HepG2 (cell line): ENCODE measurements at regions not wholly inside any gene's neighbourhood (a gene's known extent, or its start where the extent isn't known, plus 50 kb on each side); places are given as distances from the start of the nearest gene placed in this dataset.

Experiments used
- ATAC-seq: fragments of 200-7000 bp; cut with Tn5 transposase; 3 replicates; pipeline ENCODE4 v1.9.1; 2020; ENCODE audit warnings: mild to moderate bottlenecking, moderate library complexity
- BruUV-seq: library from RNA; stranded (reverse); fragments of 400-500 nt; replicated peaks from 2 replicates; lab custom pipeline; 2021; lab: Mats Ljungman, UMichigan
- CTCF ChIA-PET: fragments of 300-600 bp; formaldehyde crosslinking; extraction: SDS; loops from one replicate; lab custom pipeline; 2021; ENCODE audit warnings: low total read pairs, inconsistent platforms, low intra/inter-chr PET ratio; lab: Yijun Ruan, JAX
- POLR2A ChIA-PET: fragments of 350-600 bp; sonication (Branson Sonifier 250); formaldehyde crosslinking; loops from one replicate; lab custom pipeline; 2020; ENCODE audit warnings: antibody characterized with exemption, inconsistent platforms; lab: Yijun Ruan, JAX
- DNase-seq: peaks from one replicate; pipeline ENCODE4 v3.0.0-alpha.2; 2015; ENCODE audit warnings: low spot score
- FAIRE-seq: peaks from 3 replicates; lab custom pipeline; 2011; peaks lifted over from hg19 to GRCh38; lab: Jason Lieb, UNC
- H2AFZ ChIP-seq: one replicate; pipeline ENCODE4 v1.6.1; 2011; ENCODE audit warnings: low read length, inconsistent platforms
- H3K27ac ChIP-seq: fragments of 300-600 bp; 3 replicates; pipeline ENCODE4 v1.8.0; 2011; ENCODE audit warnings: mixed run types, mild to moderate bottlenecking, mixed read lengths, low read length, inconsistent platforms; ENCODE audit not compliant: insufficient read depth; ENCODE audit errors: extremely low read length
- H3K27me3 ChIP-seq, 2 experiments: fragments of 200-600 bp in 1 of 2; 2 replicates in 1 of 2; 3 replicates in 1 of 2; pipeline versions ENCODE4 v1.6.0 to v1.8.0; 2011; ENCODE audit warnings: low read length in 2 of 2, mild to moderate bottlenecking in 2 of 2, moderate library complexity in 2 of 2, inconsistent platforms in 1 of 2; ENCODE audit not compliant: insufficient read depth in 2 of 2, control insufficient read depth in 1 of 2
- H3K36me3 ChIP-seq, 2 experiments: fragments of 200-600 bp in 1 of 2; replicated peaks in 1 of 2; 2 replicates in 1 of 2; 3 replicates in 1 of 2; pipeline versions ENCODE4 v1.5.1 to v1.8.0; 2011; ENCODE audit warnings: low read length in 2 of 2, inconsistent platforms in 1 of 2; ENCODE audit not compliant: insufficient read depth in 2 of 2, control insufficient read depth in 1 of 2
- H3K4me1 ChIP-seq: 2 replicates; pipeline ENCODE4 v1.5.1; 2012; ENCODE audit warnings: low read length, inconsistent platforms; ENCODE audit not compliant: insufficient read depth
- H3K4me2 ChIP-seq: 2 replicates; pipeline ENCODE4 v1.6.0; 2011; ENCODE audit warnings: low read depth, low read length, inconsistent platforms
- H3K4me3 ChIP-seq, 3 experiments: fragments of 200-600 bp in 1 of 3; sonication (generic), shearing (Covaris generic) in 1 of 3; replicated peaks in 1 of 3; 2 replicates each; pipeline ENCODE4 v1.5.1; 2011 to 2016; ENCODE audit warnings: low read length in 3 of 3, inconsistent platforms in 2 of 3, low read depth in 2 of 3, mild to moderate bottlenecking in 2 of 3, control low read depth in 1 of 3, mixed read lengths in 1 of 3; ENCODE audit not compliant: insufficient read depth in 1 of 3
- H3K79me2 ChIP-seq: one replicate; pipeline ENCODE4 v1.6.1; 2011; ENCODE audit warnings: low read length, inconsistent platforms; ENCODE audit not compliant: insufficient read depth
- H3K9ac ChIP-seq: 2 replicates; pipeline ENCODE4 v1.6.0; 2011; ENCODE audit warnings: mild to moderate bottlenecking, low read depth, low read length, inconsistent platforms; ENCODE audit not compliant: insufficient read depth
- H3K9me3 ChIP-seq: 2 replicates; pipeline ENCODE4 v1.5.1; 2012; ENCODE audit warnings: mild to moderate bottlenecking, low read length
- H4K20me1 ChIP-seq: 2 replicates; pipeline ENCODE4 v1.6.0; 2011; ENCODE audit warnings: inconsistent platforms, mild to moderate bottlenecking, low read length, moderate library complexity; ENCODE audit not compliant: insufficient read depth
- ATF4 ChIP-seq, 2 experiments: fragments of 450-650 bp in 1 of 2; sonication (generic) in 1 of 2; formaldehyde crosslinking; IDR thresholded peaks; 2 replicates each; pipeline versions ENCODE4 v1.5.0 to v1.8.0; 2020 to 2022; ENCODE audit warnings: mild to moderate bottlenecking in 1 of 2, missing genetic modification reagents in 1 of 2
- CEBPB ChIP-seq: IDR thresholded peaks from 2 replicates; pipeline ENCODE4 v1.6.1; 2011; ENCODE audit warnings: low read depth, low read length, improper control_type of control experiment, borderline replicate concordance
- EZH2 ChIP-seq: conservative IDR thresholded peaks from 2 replicates; pipeline ENCODE4 v1.6.1; 2012; ENCODE audit warnings: mild to moderate bottlenecking, low read depth, low read length, moderate library complexity
- FOSL2 ChIP-seq: sonication (generic); formaldehyde crosslinking; IDR thresholded peaks from 2 replicates; pipeline ENCODE4 v1.4.0; 2020; ENCODE audit warnings: missing genetic modification reagents
- HMGXB3 ChIP-seq: sonication (generic); formaldehyde crosslinking; IDR thresholded peaks from 2 replicates; pipeline ENCODE4 v1.4.0; 2020; ENCODE audit warnings: missing genetic modification reagents, borderline replicate concordance
- REXO4 ChIP-seq: sonication (generic); formaldehyde crosslinking; IDR thresholded peaks from 2 replicates; pipeline ENCODE4 v1.8.0; 2022; ENCODE audit warnings: missing genetic modification reagents, mild to moderate bottlenecking, borderline replicate concordance
- RXRB ChIP-seq: IDR thresholded peaks from 2 replicates; pipeline ENCODE4 v1.6.1; 2016; ENCODE audit warnings: borderline replicate concordance, missing genetic modification reagents, missing compliant biosample characterization
- TCF12 ChIP-seq, 2 experiments: fragments of 450-650 bp in 1 of 2; sonication (generic) in 1 of 2; formaldehyde crosslinking in 1 of 2; IDR thresholded peaks; 2 replicates each; pipeline versions ENCODE4 v1.6.1 to v1.8.0; 2017 to 2022; ENCODE audit warnings: antibody characterized with exemption in 1 of 2, mild to moderate bottlenecking in 1 of 2, missing genetic modification reagents in 1 of 2, moderate library complexity in 1 of 2
- ZKSCAN1 ChIP-seq: fragments of 150-350 bp; IDR thresholded peaks from 2 replicates; pipeline ENCODE4 v1.6.1; 2014; ENCODE audit warnings: low read length
- WGBS: methylation state at CpG from one replicate; pipeline ENCODE4 v1.1.6; 2017; ENCODE audit warnings: low lambda C conversion rate; 5-methylcytosine and 5-hydroxymethylcytosine counted together
- in situ Hi-C: cut with HindIII; loops from 2 replicates; pipeline ENCODE4 v1.10.0; 2017; ENCODE audit warnings: low pct_unique_long_range_greater_than_20kb; ENCODE audit not compliant: extremely low pct_ligation_motif_present
- intact Hi-C: fragments of 100-400 bp; cut with micrococcal nuclease; formaldehyde crosslinking; loops from one replicate; pipeline ENCODE4 v1.10.0; 2022; ENCODE audit not compliant: unreplicated experiment
- TF ChIP-seq, protein P1 (sequence below): IDR thresholded peaks from 2 replicates; pipeline ENCODE4 v1.6.1; 2016
- TF ChIP-seq, protein P2 (sequence below): IDR thresholded peaks from 2 replicates; pipeline ENCODE4 v1.6.1; 2016; ENCODE audit warnings: missing biosample characterization, missing genetic modification reagents, low read depth
- TF ChIP-seq, protein P3 (sequence below): sonication (generic); formaldehyde crosslinking; IDR thresholded peaks from 2 replicates; pipeline ENCODE4 v1.4.0; 2020; ENCODE audit warnings: mild to moderate bottlenecking, missing genetic modification reagents

- no peak for FAIRE-seq
- H2AFZ ChIP-seq = no peak overlapping the region
- H3K36me3 ChIP-seq = no peaks in the 10 kb centered on the region
- POLR2A ChIA-PET = no interaction called here
- in situ Hi-C loops = no loop called here
- no TSS peak for BruUV-seq
- H3K79me2 ChIP-seq = no peaks in the 10 kb centered on the region
- DNase-seq = no peak
- ATAC-seq = no peak; the same call in 2 of the 3 replicates
- no peaks in the 10 kb centered on the region; a peak in 1 of 5 replicates for H3K27me3 ChIP-seq
- no peaks in the 10 kb centered on the region for H3K9me3 ChIP-seq
- CTCF ChIA-PET = no interaction called here
- H3K9ac ChIP-seq = no peak overlapping the region
- no peaks in the 10 kb centered on the region for H3K4me1 ChIP-seq
- TF ChIP-seq, protein P1, sequence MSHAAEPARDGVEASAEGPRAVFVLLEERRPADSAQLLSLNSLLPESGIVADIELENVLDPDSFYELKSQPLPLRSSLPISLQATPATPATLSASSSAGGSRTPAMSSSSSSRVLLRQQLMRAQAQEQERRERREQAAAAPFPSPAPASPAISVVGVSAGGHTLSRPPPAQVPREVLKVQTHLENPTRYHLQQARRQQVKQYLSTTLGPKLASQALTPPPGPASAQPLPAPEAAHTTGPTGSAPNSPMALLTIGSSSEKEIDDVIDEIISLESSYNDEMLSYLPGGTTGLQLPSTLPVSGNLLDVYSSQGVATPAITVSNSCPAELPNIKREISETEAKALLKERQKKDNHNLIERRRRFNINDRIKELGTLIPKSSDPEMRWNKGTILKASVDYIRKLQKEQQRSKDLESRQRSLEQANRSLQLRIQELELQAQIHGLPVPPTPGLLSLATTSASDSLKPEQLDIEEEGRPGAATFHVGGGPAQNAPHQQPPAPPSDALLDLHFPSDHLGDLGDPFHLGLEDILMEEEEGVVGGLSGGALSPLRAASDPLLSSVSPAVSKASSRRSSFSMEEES (CRISPR knock-in tag) = no peak
- TF ChIP-seq, protein P2, sequence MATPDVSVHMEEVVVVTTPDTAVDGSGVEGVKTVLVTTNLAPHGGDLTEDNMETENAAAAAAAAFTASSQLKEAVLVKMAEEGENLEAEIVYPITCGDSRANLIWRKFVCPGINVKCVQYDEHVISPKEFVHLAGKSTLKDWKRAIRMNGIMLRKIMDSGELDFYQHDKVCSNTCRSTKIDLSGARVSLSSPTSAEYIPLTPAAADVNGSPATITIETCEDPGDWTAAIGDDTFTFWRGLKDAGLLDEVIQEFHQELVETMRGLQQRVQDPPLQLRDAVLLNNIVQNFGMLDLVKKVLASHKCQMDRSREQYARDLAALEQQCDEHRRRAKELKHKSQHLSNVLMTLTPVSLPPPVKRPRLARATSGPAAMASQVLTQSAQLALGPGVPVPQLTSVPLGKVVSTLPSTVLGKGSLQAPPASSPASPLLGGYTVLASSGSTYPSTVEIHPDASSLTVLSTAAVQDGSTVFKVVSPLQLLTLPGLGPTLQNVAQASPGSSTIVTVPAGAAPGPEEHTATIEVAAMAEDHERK (CRISPR knock-in tag) = no peak
- TF ChIP-seq CEBPB (peak; percentile 25; the same call in 1 of the 2 replicates), EZH2 (no peak), REXO4 (CRISPR knock-in tag) (no peak), TCF12 (IDR thresholded peaks at IDR 0.05) (no peak), TCF12 (CRISPR knock-in tag; IDR thresholded peaks at IDR 0.05) (no peak), ZKSCAN1 (no peak), FOSL2 (CRISPR knock-in tag) (0 out of 2 replicates have a peak, but pooled peaks have one; percentile 26), HMGXB3 (peak; percentile 76; the same call in 1 of the 2 replicates), ATF4 (CRISPR knock-in tag; IDR thresholded peaks at IDR 0.05) (peak in 1 of 2 experiments; percentile 48; a peak in 1 of 4 replicates), RXRB (CRISPR knock-in tag) (no peak)
- TF ChIP-seq, protein P3, sequence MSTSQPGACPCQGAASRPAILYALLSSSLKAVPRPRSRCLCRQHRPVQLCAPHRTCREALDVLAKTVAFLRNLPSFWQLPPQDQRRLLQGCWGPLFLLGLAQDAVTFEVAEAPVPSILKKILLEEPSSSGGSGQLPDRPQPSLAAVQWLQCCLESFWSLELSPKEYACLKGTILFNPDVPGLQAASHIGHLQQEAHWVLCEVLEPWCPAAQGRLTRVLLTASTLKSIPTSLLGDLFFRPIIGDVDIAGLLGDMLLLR = no peak
- no peak overlapping the region for H3K27ac ChIP-seq
- intact Hi-C loops = no loop called here
- no peak overlapping the region for H3K4me3 ChIP-seq
- H3K4me2 ChIP-seq = no peak overlapping the region
- WGBS = 21% methylated on average over 7 of the region's 7 CpGs
- H4K20me1 ChIP-seq = no peaks in the 10 kb centered on the region
Measured at GRCh38 chr11:19419808-19420207, 179.1 kb upstream of the E2F8 start.
